ENCODE measurements at regions not wholly inside any gene's neighbourhood (a gene's known extent, or its start where the extent isn't known, plus 50 kb on each side); places are given as distances from the start of the nearest gene placed in this dataset.

DNA sequence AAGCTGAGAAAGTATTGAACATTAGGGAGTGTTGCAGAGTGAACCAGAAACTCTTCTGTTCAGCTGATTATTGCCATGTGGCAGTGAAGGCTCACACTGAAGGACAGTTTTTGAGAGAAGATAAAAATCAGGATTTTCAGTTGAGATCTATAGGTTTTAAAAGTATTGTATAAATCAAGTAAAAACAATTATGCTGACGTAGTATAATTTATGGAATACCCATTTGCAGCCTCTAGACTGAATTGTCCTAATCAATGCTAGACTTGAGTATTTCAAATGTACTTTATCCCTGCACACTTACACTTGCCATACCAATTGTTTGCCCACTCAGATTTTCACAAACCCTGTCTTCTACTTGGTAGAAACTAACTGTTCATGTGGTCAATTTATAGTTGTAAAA is 245.8 kb downstream of the FRK start:
- Histone ChIP-seq H3K4me3 (ENCODE audit: low read depth, low read length) (no peak overlapping the region), H3K27me3 (ENCODE audit: insufficient read depth, low read length) (no peaks in the 10 kb centered on the region), H3K27ac (ENCODE audit: low read depth, low read length) (no peak overlapping the region), H3K79me2 (ENCODE audit: control insufficient read depth, insufficient read depth, low read length, unreplicated experiment) (no peaks in the 10 kb centered on the region), H3K4me1 (ENCODE audit: control insufficient read depth, insufficient read depth, low read length, unreplicated experiment) (no peaks in the 10 kb centered on the region), H2AFZ (ENCODE audit: low read length, unreplicated experiment) (no peak overlapping the region), H3K36me3 (ENCODE audit: insufficient read depth, low read length) (no peaks in the 10 kb centered on the region)

- Histone ChIP-seq H3K79me2 (ENCODE audit: control insufficient read depth, insufficient read depth, low read length, unreplicated experiment) (no peaks in the 10 kb centered on the region), H3K4me1 (ENCODE audit: control insufficient read depth, insufficient read depth, low read length, unreplicated experiment) (no peaks in the 10 kb centered on the region), H2AFZ (ENCODE audit: low read length, unreplicated experiment) (no peak overlapping the region), H3K4me3 (ENCODE audit: low read depth, low read length) (no peak overlapping the region), H3K27me3 (ENCODE audit: insufficient read depth, low read length) (no peaks in the 10 kb centered on the region), H3K36me3 (ENCODE audit: insufficient read depth, low read length) (no peaks in the 10 kb centered on the region), H3K27ac (ENCODE audit: low read depth, low read length) (no peak overlapping the region)
Measured at GRCh38 chr6:115811541-115811940, 249.2 kb downstream of the FRK start.

- Histone ChIP-seq H2AFZ (ENCODE audit: low read length, unreplicated experiment) (no peak overlapping the region), H3K36me3 (ENCODE audit: insufficient read depth, low read length) (no peaks in the 10 kb centered on the region), H3K4me1 (ENCODE audit: control insufficient read depth, insufficient read depth, low read length, unreplicated experiment) (no peaks in the 10 kb centered on the region), H3K27ac (ENCODE audit: low read depth, low read length) (no peak overlapping the region), H3K79me2 (ENCODE audit: control insufficient read depth, insufficient read depth, low read length, unreplicated experiment) (no peaks in the 10 kb centered on the region), H3K4me3 (ENCODE audit: low read depth, low read length) (no peak overlapping the region), H3K27me3 (ENCODE audit: insufficient read depth, low read length) (no peaks in the 10 kb centered on the region)
Measured at GRCh38 chr6:115798229-115798628, 262.5 kb downstream of the FRK start.

DNA sequence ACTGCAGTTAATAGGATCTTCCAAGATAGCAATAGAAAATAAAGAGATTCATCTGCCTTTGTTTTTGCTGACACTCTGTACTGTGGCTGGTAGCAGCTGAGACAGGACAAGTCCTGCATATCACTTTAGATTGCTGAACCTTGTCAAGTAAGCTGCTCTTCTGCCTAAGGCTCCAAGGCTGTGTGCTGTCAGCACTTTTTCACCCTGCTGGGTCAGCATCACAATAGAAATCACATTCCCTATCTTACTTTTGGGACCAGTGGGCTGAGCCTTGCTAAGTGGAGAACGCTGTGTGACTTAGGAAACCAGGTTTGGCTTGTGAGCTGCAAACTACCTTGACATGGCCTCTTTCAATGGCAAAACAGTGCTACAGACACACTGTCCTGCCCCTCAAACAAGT is 263.9 kb downstream of the FRK start:
- no peak overlapping the region for H3K4me3 ChIP-seq (ENCODE audit: low read depth, low read length)
- no peaks in the 10 kb centered on the region for H3K27me3 ChIP-seq (ENCODE audit: insufficient read depth, low read length)
- H3K36me3 ChIP-seq (ENCODE audit: insufficient read depth, low read length), result no peaks in the 10 kb centered on the region
- no peak overlapping the region for H3K27ac ChIP-seq (ENCODE audit: low read depth, low read length)
- no peaks in the 10 kb centered on the region for H3K79me2 ChIP-seq (ENCODE audit: control insufficient read depth, insufficient read depth, low read length, unreplicated experiment)
- H3K4me1 ChIP-seq (ENCODE audit: control insufficient read depth, insufficient read depth, low read length, unreplicated experiment), result no peaks in the 10 kb centered on the region
- H2AFZ ChIP-seq (ENCODE audit: low read length, unreplicated experiment), result no peak overlapping the region

DNA sequence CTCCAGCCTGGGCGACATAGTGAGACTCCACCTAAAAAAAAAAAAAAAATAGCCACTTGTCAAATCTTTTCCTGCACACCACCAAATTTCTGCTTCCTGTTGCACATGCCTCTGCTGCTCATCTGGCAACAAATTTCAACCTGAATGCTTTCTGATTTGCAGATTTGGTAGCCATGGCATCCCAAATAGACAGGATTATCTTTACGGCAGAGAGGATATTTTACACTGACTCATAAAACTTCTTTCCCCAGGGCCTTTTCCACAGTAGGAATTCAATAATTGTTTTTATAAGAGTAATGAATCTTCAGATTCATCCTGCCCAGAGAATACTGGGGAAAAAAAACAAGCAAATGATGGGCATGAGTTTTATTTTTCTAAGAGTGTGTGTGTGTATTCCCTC is 264.6 kb downstream of the FRK start:
- Histone ChIP-seq H3K79me2 (ENCODE audit: control insufficient read depth, insufficient read depth, low read length, unreplicated experiment) (no peaks in the 10 kb centered on the region), H2AFZ (ENCODE audit: low read length, unreplicated experiment) (no peak overlapping the region), H3K27me3 (ENCODE audit: insufficient read depth, low read length) (no peaks in the 10 kb centered on the region), H3K4me3 (ENCODE audit: low read depth, low read length) (no peak overlapping the region), H3K4me1 (ENCODE audit: control insufficient read depth, insufficient read depth, low read length, unreplicated experiment) (no peaks in the 10 kb centered on the region), H3K27ac (ENCODE audit: low read depth, low read length) (no peak overlapping the region), H3K36me3 (ENCODE audit: insufficient read depth, low read length) (no peaks in the 10 kb centered on the region)

DNA sequence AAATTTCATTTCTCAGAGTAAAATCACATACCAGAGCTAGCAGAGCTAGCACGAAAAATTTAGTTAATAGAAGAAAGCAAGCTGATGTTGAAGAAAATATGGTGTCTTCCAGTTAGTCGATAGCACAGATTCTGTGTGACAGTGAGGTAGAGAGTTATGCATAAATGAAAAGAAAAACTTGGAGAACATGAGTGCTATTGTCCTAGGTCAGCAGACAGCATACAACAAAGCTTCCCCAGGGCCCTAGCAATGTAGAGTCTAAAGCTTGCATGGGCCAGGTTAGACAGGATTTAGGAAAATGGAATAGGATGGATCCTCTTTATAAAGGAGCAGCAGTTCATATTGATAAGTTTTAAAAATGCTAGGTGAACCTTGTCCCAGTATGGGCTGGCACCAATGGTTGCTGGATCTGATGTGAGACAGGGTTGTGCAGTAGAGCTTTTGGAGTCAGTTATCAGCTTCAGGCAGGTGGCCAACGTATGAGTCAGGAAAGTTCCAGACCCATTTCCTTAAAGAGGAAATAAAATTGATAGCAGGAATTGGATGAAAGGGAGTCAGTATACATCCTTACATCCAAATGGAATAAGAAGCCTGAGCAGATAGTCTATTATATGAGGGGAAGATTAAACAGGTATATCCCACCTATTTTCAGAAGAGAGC is 277.2 kb downstream of the FRK start:
- Histone ChIP-seq H3K27ac (ENCODE audit: low read depth, low read length) (no peak overlapping the region), H3K4me3 (ENCODE audit: low read depth, low read length) (no peak overlapping the region), H3K27me3 (ENCODE audit: insufficient read depth, low read length) (no peaks in the 10 kb centered on the region), H3K4me1 (ENCODE audit: control insufficient read depth, insufficient read depth, low read length, unreplicated experiment) (no peaks in the 10 kb centered on the region), H3K36me3 (ENCODE audit: insufficient read depth, low read length) (no peaks in the 10 kb centered on the region), H3K79me2 (ENCODE audit: control insufficient read depth, insufficient read depth, low read length, unreplicated experiment) (no peaks in the 10 kb centered on the region), H2AFZ (ENCODE audit: low read length, unreplicated experiment) (no peak overlapping the region)

GRCh38 chr6:115782612-115783011 is 278.1 kb downstream of the FRK start:
- Histone ChIP-seq H2AFZ (ENCODE audit: low read length, unreplicated experiment) (no peak overlapping the region), H3K36me3 (ENCODE audit: insufficient read depth, low read length) (no peaks in the 10 kb centered on the region), H3K27me3 (ENCODE audit: insufficient read depth, low read length) (no peaks in the 10 kb centered on the region), H3K27ac (ENCODE audit: low read depth, low read length) (no peak overlapping the region), H3K79me2 (ENCODE audit: control insufficient read depth, insufficient read depth, low read length, unreplicated experiment) (no peaks in the 10 kb centered on the region), H3K4me3 (ENCODE audit: low read depth, low read length) (no peak overlapping the region), H3K4me1 (ENCODE audit: control insufficient read depth, insufficient read depth, low read length, unreplicated experiment) (no peaks in the 10 kb centered on the region)

DNA sequence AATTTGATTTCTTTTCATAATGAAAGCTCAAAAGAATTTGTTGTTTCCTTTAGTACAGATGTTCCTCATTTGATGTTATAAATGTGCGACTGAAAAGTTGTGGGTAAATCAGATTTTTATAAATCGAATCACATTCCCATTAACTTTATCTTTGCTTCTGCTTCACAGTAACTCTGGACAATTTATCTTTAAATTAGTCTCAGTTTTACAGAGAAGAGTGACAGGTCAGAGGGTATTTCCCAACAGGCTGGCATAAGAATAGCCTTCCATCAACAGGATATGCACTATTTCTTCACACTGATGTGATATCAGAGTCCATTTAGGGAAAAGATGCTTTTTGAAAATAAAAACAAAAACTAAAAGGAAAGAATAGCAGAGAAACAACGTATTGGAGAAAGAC is 286.9 kb downstream of the FRK start:
- Histone ChIP-seq H3K36me3 (ENCODE audit: insufficient read depth, low read length) (no peaks in the 10 kb centered on the region), H3K27ac (ENCODE audit: low read depth, low read length) (no peak overlapping the region), H2AFZ (ENCODE audit: low read length, unreplicated experiment) (no peak overlapping the region), H3K4me1 (ENCODE audit: control insufficient read depth, insufficient read depth, low read length, unreplicated experiment) (no peaks in the 10 kb centered on the region), H3K4me3 (ENCODE audit: low read depth, low read length) (no peak overlapping the region), H3K27me3 (ENCODE audit: insufficient read depth, low read length) (no peaks in the 10 kb centered on the region), H3K79me2 (ENCODE audit: control insufficient read depth, insufficient read depth, low read length, unreplicated experiment) (no peaks in the 10 kb centered on the region)

DNA sequence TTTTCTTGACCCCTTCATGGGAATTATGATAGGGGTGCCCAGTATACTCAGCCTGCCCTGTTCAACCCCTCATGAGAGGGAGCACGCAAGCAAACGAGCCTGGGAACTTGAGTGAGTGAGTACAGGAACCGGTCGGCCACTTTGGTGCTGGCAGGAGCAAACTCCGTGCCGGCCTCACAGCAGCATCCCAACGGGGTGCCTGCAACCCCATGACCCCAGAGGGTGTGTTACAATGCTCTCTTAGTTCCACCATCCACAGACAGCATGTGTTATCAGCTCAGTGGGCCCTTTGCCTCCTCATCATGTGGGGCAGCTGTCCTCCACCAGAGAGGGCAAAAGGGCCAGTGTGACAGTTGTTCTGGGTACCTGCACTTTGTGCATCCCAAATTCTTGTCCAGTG is 289.8 kb downstream of the FRK start:
- H3K36me3 ChIP-seq (ENCODE audit: insufficient read depth, low read length), result no peaks in the 10 kb centered on the region
- H3K27me3 ChIP-seq (ENCODE audit: insufficient read depth, low read length), result no peaks in the 10 kb centered on the region
- no peaks in the 10 kb centered on the region for H3K79me2 ChIP-seq (ENCODE audit: control insufficient read depth, insufficient read depth, low read length, unreplicated experiment)

DNA sequence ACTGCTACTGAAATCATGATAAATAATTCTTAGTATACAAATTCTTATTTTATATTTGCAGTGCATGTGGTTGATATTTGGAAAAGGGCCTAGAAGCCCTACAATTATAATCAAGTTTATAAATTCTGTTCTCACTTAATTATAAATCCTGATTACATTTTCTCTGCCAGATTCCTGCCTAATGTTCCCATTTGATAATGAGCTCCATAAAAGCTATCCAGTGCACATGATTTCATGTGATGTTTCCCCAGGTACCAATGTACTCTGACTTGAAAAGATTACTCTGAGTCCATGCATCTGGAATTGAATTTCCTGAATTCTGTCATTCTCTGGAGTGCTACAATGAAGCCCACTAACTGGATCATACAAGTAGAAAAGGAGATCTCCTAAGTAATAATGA is 292.2 kb downstream of the FRK start:
- Histone ChIP-seq H3K36me3 (ENCODE audit: insufficient read depth, low read length) (no peaks in the 10 kb centered on the region), H3K27me3 (ENCODE audit: insufficient read depth, low read length) (no peaks in the 10 kb centered on the region), H3K79me2 (ENCODE audit: control insufficient read depth, insufficient read depth, low read length, unreplicated experiment) (no peaks in the 10 kb centered on the region), H3K4me1 (ENCODE audit: control insufficient read depth, insufficient read depth, low read length, unreplicated experiment) (no peaks in the 10 kb centered on the region), H2AFZ (ENCODE audit: low read length, unreplicated experiment) (no peak overlapping the region), H3K4me3 (ENCODE audit: low read depth, low read length) (no peak overlapping the region), H3K27ac (ENCODE audit: low read depth, low read length) (no peak overlapping the region)

More for the DNA sequence above, 289.8 kb downstream of the FRK start:
- Histone ChIP-seq H3K27ac (ENCODE audit: low read depth, low read length) (no peak overlapping the region), H2AFZ (ENCODE audit: low read length, unreplicated experiment) (no peak overlapping the region), H3K4me1 (ENCODE audit: control insufficient read depth, insufficient read depth, low read length, unreplicated experiment) (no peaks in the 10 kb centered on the region), H3K4me3 (ENCODE audit: low read depth, low read length) (no peak overlapping the region)

DNA sequence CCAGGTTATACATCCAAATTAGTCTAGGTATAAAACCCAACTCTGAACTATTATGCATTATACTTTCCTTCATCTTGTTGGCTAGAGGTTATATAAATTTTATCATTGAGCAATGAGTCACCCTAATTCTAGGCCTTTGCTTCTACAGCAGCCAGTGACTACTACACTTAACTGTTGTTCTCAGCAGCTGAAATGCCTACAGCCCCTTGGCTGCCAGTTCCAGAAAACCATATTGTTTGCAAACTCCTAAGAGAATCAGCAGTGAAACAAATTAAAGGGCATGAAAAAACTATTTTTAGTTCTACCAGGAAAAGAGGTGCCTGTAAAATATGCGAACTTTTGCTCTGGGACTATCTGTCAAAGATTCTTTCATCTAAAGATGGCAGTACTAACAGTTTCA is 292.8 kb downstream of the FRK start:
- Histone ChIP-seq H3K36me3 (ENCODE audit: insufficient read depth, low read length) (no peaks in the 10 kb centered on the region), H3K4me1 (ENCODE audit: control insufficient read depth, insufficient read depth, low read length, unreplicated experiment) (no peaks in the 10 kb centered on the region), H3K27ac (ENCODE audit: low read depth, low read length) (no peak overlapping the region)

More for the DNA sequence above, 292.8 kb downstream of the FRK start:
- H3K79me2 ChIP-seq (ENCODE audit: control insufficient read depth, insufficient read depth, low read length, unreplicated experiment), result no peaks in the 10 kb centered on the region
- no peak overlapping the region for H2AFZ ChIP-seq (ENCODE audit: low read length, unreplicated experiment)
- no peak overlapping the region for H3K4me3 ChIP-seq (ENCODE audit: low read depth, low read length)
- H3K27me3 ChIP-seq (ENCODE audit: insufficient read depth, low read length), result no peaks in the 10 kb centered on the region

Measured in ACC112 (cell line).